ENCODE measurements at regions not wholly inside any gene's neighbourhood (a gene's known extent, or its start where the extent isn't known, plus 50 kb on each side); places are given as distances from the start of the nearest gene placed in this dataset.
"Not testable (repeated sequence)": the region's sequence is repeated elsewhere in the genome, so short reads cannot be mapped to it uniquely, and the experiment has no call there.

DNA sequence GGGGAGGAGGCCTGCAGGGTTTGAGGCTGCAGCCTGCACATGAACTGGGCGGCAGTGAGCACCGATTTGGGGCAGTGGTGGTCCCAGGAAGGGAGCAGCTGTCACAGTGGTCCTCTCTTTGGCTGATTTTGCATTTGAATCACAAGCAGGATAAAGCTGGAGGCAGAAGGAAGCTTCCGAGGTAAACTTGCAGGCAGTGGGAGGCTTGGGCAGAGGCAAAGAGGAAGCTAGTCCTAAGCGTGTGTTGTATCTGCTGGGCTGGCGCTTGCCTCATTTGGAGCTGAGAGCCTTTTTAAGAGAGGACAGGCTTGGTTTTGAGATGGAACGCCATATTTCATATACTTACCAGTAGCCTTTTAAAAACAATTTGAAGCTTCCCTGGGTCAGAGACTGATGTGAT lies 177.2 kb upstream of the PODXL start:
- no peak for DNase-seq (ENCODE audit: low spot score)

DNA sequence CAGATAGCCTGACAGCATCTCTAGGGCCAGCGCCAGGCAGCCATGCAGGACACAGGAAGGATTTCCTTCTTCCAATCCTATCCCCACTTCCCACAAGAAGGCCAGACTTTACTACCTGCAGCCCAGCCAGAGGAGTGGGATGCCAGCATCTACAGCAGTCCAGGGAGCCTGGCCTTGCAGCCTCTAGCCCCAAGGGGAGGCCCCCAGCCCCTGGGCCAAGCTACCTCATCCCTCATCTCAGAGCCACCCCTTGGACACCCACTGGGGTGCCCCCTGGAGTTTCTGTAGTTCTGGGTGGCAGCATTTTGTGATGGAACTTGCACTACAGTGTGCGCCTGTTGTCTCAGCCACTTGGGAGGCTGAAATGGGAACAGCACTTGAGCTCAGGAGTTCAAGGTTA lies 170.8 kb upstream of the PODXL start:
- DNase-seq (ENCODE audit: low spot score) = no peak

DNA sequence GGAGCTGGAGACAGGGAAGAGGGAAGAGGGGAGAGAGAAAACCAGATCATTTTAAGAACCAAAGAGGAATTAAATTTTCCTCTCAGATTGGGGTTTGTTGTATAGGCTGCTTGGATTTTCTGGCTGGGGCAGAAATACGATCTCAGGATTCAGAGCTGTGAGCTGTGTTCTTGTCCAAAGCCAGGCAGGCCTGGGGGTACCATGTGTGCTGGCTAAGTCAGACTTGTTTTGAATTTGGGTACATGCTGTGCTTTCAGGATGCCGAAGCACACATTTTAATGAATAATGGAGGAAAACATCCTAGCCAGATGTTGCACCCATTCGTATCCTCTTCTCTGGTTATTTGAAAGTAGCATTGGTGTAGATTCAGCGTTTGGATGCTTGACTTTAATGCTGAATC lies 170.3 kb upstream of the PODXL start:
- no peak for DNase-seq (ENCODE audit: low spot score)

DNA sequence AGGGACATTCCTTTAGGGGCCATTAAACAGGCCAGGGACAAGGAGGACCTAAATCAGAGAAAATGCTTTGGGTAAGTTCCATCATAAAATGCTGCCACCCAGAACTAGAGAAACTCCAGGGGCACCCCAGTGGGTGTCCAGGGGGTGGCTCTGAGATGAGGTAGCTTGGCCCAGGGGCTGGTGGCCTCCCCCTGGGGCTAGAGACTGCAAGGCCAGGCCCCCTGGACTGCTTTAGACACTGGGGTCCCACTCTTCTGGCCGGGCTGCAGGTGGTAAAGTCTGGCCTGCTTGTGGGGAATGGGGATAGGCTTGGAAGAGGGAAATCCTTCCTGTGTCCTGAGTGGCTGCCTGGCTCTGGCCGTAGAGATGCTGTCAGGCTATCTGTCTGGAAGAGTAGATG lies 169.6 kb upstream of the PODXL start:
- no peak for DNase-seq (ENCODE audit: low spot score)

DNA sequence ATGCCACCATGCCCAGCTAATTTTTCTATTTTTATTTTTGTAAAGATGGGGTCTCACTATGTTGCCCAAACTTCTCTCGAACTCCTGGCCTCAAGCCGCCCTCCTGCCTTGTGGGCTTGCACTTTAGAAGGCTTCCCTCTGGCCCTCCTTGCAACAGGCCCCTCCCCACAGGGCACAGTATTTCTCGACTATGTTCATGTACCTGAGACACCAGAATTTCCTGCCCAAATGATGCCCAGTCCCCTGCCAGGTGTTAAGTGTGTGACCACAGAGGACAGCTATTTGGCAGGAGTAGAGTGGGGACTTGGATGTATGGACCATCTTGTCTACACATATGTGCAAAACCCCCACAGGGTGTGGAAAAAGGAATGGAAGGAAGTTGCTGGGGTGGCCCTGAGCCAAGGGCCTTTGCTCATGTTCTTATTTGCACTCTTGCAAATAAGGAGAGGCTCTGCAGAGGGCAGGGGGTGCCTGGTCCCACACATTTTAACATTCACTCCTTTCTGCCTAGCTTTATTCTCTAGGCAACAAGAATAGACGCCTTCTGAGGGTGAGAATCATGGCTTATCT lies 168.4 kb upstream of the PODXL start:
- no peak for DNase-seq (ENCODE audit: low spot score)

DNA sequence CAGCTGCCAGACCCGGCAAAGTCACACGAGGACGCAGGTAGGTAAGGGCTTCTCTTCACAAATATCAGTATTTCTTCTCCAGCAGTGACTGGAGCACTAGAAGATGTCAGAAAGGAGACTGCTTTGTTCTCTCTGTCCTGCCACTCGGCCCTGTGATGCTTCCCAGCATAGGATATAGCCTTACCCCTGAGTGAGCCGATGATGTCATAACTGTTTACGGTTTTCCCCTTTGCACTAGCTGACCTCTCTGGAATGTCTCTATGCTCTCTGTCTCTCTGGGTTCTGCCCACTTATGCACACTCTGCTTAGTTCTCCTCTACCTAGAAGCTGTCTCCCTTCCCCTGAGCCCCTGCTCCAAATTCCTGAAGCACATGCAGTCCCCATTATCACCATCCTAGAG lies 167.5 kb upstream of the PODXL start:
- DNase-seq (ENCODE audit: low spot score) = no peak

DNA sequence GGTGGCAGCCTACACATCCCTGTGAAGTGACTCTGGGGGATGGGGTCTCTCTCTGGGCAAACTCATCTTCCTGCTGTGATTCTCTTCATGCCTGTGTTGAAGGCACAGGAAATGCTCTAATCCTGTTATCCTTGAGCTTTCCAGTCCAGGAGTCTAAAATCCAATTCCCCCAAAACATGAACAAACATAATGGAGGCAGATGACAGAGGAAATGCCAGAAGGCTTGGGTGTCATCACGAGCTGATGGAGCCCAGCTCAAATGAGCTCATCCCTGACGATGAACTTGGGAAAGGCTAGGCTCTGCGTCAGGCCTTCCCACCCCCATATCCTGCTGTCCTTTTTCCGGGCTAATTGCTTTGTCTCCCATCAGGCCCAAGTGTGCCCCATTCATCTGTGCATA lies 165.9 kb upstream of the PODXL start:
- DNase-seq (ENCODE audit: low spot score) = no peak

DNA sequence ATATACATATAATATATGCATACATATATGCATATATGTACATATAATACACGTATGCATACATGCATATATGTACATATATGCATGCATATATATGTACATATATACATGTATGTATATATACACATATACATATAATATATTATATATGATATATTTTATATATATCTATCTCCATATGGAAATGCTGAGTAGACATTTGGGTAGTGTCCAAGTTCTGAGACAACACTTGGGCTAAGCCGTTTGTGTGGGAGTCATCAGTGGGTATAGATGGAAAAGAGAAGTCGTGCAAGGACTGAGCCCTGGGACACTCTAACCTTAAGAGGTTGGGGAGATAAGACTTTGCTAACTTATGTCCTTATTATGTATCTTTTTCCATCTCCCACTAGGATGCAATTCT lies 165.2 kb upstream of the PODXL start:
- no peak for DNase-seq (ENCODE audit: low spot score)

DNA sequence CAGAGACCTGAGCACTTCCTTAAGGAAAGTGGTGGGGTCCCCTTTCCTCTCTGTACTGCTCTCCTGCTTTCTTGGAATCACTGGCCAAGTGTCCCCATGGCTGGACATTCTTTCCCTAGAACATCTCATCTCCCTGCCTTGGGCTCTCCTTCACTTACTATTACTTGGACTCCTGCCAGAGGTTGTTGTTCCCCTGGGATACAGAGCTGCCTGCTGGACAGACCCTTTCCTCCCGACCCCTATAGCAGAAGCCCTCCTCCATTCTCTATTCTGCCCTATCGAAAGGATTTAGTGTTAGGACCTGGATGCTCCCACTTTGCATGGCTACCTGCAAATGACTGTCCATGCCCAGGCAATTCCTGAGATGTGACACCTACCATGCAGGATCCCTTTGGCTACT lies 164.3 kb upstream of the PODXL start:
- no peak for DNase-seq (ENCODE audit: low spot score)

DNA sequence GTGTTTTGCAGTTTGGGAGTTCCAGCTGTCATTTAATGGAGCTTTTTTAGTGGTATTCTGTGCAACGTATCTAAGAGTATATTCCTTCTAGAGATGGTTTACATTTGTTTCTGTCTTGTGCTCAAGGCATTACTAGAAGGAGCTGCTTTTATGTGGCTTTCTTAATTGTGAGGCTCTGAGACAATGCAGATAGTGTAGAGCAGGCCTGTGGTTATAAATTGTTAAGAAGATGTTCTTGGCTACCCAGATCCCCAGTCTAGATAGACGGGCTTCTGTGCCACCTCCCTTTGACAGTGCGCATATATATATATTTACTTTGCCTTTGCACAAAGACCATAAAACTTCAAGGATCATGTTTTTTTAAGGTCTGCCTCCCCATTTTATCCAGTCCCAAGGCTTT lies 160.8 kb upstream of the PODXL start:
- no peak for DNase-seq (ENCODE audit: low spot score)

DNA sequence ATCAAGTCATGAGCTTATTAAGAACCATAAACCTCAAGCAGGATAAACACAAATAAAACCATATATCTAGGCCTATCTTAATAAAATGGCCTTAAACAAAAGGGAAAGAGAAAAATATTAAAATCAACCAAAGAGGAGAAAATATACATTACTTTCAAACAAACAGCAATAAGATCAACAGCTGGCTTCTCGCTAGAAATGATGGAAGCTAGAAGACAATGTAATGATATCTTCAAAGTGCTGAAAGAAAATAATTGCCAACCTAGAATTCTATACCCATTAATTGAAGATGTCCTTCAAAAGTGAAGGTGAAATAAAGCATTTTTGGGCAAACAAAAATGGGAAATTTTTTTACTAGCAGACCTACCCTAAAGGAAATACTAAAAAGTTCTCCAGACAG lies 142.9 kb upstream of the PODXL start:
- DNase-seq (ENCODE audit: low spot score) = no peak

DNA sequence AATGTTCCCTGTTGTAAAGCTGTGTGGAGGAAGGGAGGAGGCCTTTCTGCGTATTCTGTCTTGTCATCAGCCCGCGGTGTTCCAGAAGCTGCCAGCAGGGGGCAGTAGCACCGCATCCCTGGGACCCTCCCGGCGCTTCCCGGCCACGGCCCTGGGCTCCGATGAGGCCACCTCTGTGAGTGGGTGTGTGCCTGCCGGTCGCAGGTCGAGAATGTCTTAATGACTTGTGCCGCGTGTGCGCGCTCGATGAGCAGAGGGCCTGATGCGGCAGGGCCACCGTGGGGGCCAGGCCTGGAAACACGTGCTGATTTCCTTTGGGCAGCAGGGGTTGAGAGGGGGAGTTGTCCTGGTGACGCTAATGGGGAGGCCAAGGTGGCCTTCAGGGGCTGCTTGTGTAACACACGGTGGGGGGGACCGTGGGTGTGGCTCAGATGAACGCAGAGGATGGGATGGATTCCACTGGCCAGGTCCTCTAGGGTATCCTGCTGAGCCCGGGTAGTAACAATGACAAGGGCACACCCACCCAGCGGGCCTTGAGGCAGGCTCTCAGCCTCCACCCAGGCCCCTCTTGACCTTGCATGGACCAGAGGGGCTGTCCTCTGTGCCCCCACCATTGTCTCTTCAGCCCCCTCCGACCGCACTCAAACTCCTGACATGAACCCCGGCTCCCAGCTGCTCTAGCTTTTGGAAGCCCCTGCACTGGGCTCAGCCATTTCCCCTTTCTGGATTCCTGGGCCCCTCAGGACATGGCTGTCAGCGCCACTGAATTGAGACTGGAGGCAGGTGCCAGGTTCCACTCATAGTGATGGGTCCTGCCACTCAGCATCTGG lies 135.9 kb upstream of the PODXL start:
- peak; percentile 45 for DNase-seq (ENCODE audit: low spot score)

DNA sequence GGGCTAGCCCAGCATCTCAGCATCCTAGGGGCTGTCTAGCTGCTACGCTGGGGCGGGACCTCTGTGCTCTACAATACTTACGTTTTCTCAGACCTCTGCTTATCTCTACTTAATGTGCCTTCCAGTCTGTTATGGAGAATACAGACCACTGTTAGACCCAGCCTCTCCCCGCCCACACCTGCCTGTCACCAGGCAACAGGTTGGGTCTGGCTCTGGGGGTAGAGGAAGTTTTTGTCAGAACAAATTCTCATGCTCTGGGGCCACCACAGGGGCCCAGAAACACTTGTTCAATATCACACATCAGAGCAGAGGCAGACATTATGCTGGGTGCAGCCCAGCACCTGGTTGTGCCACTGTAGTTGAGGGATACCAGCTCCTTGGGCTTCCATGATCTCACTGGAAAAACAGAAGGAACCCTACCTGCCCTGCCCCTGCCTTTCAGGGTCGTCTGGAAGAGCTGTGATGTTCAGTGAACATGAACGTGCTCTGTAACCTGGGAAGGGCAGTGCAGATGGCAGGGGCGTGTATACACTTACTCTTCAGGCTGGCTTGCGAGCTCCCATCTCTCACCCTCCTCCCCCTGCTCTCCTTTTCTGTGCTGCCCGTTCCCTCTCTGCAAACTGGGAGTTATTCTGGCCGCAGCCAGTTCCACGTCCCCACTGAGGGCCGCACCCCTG lies 135.2 kb upstream of the PODXL start:
- DNase-seq (ENCODE audit: low spot score) = no peak

DNA sequence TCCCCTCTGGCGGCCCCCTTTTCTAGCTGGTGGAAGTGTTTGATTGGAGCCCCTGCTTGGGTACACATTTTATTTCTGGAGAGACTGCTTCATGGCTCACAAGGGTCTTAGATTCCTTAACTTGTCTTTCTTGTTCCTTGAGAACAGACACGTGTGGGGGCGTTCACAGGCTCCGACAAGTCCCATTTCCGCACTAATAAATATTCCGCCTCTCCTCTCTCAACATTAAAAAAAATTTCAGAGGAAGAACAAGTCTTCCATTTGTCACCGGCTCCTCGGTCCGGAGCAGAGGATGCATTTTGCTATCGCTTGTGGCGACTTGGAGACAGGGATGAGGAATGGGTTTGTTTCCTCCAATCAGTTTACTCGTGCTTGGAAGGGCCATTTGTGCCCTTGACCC lies 134.0 kb upstream of the PODXL start:
- no peak for DNase-seq (ENCODE audit: low spot score)

DNA sequence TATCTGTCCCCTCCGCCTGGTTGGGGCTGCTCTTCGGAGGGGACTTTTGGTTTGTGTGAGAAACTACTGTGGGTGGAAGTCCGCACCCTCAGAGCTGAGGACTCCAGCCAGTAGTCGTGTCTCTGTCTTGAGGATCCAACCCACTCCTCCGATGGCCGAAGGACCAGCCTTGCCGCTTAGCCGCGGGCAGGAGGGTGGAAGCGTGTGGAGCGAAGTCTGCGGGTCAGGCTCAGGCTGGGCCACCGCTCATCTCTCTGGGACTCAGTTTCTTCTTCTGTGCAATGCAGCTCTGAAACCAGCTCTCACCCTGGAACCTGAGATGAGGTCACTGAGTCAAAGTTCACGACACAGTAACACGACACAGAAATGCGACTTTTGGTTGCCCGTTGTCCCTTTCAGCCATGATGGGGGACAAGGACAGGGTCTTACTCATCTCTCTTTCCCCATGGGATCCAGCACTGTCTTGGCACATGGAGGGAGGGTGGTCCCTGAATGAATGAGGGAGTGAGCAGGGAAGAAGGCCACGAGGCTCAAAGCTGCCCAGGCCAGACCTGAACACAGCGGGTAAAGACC lies 133.3 kb upstream of the PODXL start:
- DNase-seq (ENCODE audit: low spot score) = no peak

DNA sequence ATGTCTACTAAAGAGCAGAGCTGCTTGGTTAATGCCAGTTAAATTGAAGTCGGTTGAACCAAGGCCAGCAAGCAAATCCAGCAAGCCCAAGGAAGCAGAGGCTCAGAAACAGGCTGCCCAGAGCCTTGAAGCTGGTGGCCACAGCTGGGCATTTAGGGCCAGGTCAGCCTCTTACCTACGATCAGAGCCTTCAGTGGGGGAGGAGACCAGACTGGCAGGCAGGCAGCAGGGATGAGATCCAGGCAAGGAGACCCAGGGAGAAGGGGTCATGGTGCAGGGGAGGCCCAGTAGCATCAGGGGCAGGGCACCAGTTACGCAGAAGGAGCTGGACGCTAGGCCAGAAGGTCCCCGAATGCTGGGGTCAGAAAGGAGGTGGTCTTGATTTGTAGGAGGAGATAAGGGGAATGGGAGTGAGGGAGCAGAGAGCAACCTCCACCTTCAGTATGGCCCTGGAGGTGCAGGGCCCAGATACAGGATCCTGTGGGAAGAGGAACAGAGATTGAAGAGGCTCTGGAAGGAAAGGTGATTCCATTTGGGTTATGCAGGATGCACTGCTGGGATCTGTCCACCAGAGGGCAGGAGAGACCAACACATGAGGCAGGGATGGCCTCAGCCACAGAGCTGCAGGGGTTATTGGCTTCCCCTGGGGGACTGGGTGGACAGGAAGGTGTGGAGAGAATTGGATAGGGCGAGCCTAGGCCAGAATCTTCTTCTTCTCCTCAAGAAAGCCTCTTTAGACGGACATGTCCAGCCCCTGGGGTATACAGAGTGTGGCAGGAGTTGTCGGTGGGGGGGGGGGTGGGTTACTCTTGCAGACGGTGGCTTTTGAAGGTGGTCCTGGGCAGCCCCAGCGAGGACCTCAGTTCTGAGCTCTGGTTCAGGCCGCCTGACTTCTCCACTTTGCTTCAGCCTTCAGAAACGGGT lies 132.6 kb upstream of the PODXL start:
- DNase-seq (ENCODE audit: low spot score) = peak; percentile 52

DNA sequence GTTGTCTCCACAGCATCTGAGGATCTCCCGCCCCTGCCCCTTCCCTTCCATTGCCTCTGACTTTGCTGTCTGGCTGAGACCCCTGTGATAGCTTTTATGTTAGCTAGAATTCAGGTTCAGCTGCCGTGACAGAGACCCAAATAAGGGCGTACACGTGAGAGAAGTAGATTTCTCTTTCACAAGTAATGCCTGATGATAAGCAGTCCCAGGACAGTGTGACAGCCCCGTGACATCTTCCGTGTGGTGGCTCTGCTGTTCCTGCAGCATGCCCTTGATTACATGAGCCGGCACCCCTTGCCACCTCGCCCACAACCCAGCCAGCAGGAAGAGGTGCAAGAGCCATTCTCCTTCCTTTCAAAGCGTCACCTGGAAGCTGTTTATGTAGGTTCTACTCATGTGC lies 130.9 kb upstream of the PODXL start:
- no peak for DNase-seq (ENCODE audit: low spot score)

DNA sequence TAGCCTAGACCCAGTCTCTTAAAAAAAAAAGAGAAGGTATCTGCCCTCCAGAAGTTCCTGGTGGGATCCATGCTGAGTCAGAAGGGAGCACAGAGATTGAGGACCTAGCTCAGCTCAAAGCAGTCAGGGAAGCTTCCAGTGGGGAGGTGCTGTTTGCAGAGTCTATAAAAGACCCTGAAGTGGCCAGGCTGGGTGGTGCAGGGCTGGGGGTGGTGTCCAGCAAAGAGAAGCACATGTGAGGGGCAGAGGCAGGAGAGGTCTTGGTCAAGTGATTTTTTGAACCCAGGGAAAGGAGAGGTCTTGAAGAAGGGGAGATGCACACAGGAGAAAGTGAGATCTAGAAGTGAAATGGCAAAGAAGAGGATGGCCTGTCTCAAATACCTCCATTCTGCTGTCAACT lies 130.4 kb upstream of the PODXL start:
- DNase-seq (ENCODE audit: low spot score) = no peak

DNA sequence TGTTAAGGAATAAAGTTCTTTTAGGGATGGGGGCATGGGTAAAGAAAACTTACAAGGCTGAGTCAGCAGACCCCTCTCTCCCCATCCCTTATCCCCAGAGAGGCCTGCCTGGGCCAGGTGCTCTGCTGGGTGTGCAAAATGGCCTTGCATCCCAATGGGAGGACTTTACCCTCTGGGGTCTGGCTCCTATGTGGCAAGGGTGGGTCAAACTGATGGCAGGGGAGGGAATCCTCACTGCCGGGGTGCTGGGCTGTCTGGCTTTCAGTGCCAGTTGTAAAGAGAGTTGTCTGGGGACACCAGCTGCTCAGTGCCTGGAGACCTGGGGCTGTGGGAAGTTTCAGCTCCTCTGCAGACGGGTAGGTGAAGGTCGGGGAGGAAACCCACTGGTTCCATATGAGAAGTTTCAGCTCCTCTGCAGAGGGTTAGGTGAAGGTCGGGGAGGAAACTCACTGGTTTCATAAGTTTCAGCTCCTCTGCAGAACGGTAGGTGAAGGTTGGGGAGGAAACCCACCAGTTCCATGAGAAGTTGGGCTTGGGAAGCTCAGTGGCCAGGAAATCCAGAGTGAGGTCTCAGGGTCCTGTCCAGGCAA lies 127.2 kb upstream of the PODXL start:
- no peak for DNase-seq (ENCODE audit: low spot score)

DNA sequence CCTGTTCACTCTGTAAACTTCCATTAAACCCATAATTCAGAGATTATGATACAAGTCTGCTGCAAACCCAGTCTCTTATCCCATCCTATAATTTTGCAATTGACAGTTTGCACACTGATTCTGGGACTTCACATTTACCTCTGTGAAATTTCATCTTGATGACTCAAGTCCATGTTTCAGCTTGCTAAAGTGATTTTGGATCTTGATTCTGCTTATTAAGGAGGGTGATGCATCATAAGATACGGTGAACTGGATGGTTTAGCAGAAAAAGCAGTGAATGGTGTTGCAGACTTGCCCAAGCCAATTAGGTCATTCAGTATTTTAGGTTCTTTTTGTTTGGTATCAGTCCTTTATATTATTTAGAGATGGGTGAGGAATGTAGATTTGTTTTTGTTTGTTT lies 125.5 kb upstream of the PODXL start:
- no peak for DNase-seq (ENCODE audit: low spot score)

DNA sequence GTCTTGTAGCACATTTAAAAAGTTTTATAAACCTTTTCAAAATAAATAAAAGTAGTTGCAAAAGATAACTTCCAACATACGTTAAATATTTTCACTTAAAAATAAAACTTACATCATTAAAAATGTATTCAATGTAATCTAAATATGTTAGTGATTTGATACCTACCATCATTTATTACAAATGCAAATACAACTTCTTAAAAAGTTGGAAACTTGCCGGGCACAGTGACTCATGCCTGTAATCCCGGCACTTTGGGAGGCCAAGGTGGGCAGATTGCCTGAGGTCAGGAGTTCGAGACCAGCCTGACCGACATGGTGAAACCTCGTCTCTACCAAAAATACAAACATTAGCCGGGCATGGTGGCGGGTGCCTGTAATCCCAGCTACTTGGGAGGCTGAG lies 122.6 kb upstream of the PODXL start:
- DNase-seq (ENCODE audit: low spot score) = not testable (repeated sequence)

DNA sequence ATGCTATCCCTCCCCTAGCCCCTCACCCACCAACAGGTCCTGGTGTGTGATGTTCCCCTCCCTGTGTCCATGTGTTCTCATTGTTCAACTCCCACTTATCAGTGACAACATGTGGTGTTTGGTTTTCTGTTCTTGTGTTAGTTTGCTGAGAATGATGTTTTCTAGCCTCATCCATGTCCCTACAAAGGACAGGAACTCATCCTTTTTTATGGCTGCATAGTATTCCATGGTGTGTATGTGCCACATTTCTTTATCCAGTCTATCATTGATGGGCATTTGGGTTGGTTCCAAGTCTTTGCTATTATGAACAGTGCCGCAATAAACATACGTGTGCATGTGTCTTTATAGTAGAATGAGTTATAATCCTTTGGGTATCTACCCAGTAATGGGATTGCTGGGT lies 120.4 kb upstream of the PODXL start:
- not testable (repeated sequence) for DNase-seq (ENCODE audit: low spot score)
